ENCODE measurements at regions not wholly inside any gene's neighbourhood (a gene's known extent, or its start where the extent isn't known, plus 50 kb on each side); places are given as distances from the start of the nearest gene placed in this dataset.

DNA sequence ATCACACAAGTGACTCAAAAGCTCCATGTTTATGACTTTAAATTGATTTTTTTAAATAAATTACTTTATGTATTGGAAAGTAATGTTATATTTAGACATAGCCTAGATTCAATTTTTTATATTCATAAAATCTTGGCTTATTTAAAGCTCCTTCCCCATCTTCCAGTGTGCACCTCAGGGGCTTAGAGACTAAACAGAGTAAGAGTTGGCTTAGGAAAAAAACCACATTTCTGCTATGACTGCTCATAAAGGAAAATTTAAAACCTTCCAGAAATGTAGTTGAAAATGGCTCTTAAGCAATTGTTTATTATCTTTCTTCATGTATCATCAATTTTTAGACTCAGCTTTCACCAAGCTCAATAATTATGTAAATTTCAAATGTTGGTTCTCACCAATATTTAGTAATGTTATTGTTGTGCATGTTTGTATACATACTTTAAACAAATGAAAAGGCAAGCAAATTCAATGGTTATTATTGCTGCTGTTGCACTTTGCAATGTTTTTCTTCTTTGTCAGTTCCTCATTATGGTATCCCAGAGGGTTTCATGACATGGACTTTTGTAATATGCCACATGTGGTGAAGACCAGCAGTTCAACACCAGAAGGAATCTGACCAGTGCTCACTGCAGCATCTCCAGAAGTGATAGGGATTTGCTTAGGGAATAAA lies 700.1 kb upstream of the ANKRD30A start:
- TF ChIP-seq TAF1 (IDR thresholded peaks at IDR 0.05; ENCODE audit: low read depth, low read length) (no peak), POLR2A (IDR thresholded peaks at IDR 0.05; ENCODE audit: low read depth, low read length) (no peak), POLR2AphosphoS5 (IDR thresholded peaks at IDR 0.05; ENCODE audit: low read depth, low read length) (no peak)

Data from GM12891 (cell line).